GM10266 (cell line): ENCODE measurements at regions not wholly inside any gene's neighbourhood (a gene's known extent, or its start where the extent isn't known, plus 50 kb on each side); places are given as distances from the start of the nearest gene placed in this dataset.
"Not testable (repeated sequence)": the region's sequence is repeated elsewhere in the genome, so short reads cannot be mapped to it uniquely, and the experiment has no call there.

Experiments used
- DNase-seq: peaks from one replicate; pipeline ENCODE4 v3.0.0; 2012; ENCODE audit errors: extremely low spot score
- CTCF ChIP-seq: IDR thresholded peaks from 2 replicates; pipeline ENCODE4 v1.5.1; 2012; ENCODE audit warnings: mild to moderate bottlenecking, low read depth; ENCODE audit not compliant: control insufficient read depth, insufficient read depth; ENCODE audit errors: missing control alignments

GRCh38 chr11:29051935-29052334 is 943.7 kb downstream of the METTL15 start:
- DNase-seq: no peak
- no peak for TF ChIP-seq CTCF

GRCh38 chr11:29050962-29051361 is 942.8 kb downstream of the METTL15 start:
- not testable (repeated sequence) for DNase-seq

DNA sequence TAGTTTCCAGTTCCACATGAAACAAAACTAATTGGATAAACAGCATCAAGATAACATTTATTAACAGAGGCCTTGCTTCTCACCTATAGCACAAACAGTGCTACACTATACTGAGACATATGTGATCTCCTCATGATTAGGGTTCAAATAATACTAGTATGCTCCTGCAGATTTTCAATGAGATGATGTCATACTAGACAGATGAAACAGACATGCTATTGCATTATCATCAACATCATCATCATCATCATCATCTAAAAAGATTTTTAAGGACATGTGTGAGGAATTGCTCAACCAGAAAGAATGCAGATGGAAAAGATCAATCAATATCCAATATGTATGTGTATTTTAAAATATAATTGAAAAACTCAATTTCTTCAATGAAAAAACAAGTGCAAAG is 932.3 kb downstream of the METTL15 start:
- DNase-seq: no peak
- no peak for TF ChIP-seq CTCF

- TF ChIP-seq CTCF: no peak
- DNase-seq: no peak
Observed at GRCh38 chr11:29032384-29033149, 924.4 kb downstream of the METTL15 start.

- TF ChIP-seq CTCF: no peak
- no peak for DNase-seq
Observed at GRCh38 chr11:29029452-29029851, 921.3 kb downstream of the METTL15 start.

DNA sequence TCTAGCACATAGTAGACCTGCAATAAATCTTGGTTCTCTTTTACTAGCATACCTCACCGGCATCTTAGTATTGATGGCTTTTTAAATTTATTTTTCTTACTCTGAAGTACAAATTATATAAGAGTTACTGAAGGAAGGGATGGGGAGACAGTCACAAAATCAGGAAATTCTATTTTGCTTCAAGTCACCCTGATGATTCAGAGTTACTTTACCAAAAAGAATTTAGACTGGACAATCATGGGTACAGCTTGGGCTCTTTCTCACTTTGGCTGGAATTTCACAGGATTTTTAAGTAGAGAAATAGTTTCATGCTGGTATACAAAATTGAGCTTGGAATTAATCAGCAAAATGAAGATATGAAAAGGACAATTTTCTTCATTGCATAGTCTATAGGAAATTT is 919.2 kb downstream of the METTL15 start:
- DNase-seq: no peak
- TF ChIP-seq CTCF: no peak

DNA sequence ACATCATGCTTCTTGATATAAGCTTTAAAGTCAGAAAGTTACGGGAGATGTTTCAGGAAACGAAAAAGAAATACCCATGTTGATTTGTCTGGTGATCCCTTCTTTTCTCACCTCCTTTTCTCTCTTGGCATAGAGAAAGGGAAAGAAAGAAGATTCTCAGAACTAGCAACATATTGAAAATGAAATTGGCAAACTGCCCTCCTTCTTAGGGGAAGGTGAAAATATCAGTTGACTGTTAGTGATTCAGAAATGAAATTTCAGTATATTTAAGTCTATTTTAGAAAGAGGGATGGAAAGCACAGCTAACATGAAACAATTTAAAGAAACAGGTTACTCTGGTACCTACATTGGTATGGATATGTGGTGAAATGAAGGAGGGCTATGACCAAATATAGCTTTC is 918.1 kb downstream of the METTL15 start:
- TF ChIP-seq CTCF: no peak
- no peak for DNase-seq

DNA sequence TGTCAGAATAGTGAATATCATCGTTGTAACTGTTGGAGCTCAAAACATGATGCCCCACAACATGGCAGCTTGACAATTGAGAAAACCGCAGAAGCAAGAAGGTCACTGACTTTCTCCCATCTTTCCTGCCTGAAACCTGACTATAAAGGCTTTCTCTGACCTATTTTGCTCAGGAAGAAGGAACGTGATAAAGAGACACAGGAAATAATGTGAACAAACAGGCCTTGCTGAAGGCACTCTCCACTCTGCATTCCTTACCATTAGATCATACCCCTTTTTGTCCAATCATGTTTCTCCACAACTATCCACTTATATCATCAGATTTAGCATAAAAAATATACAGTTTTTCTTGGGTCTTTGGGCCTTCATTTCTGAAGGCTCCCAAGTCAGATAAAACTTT is 916.8 kb downstream of the METTL15 start:
- no peak for DNase-seq
- no peak for TF ChIP-seq CTCF
